Loucy (cell line): ENCODE measurements at regions not wholly inside any gene's neighbourhood (a gene's known extent, or its start where the extent isn't known, plus 50 kb on each side); places are given as distances from the start of the nearest gene placed in this dataset.

Experiments used
- EZH2phosphoT487 ChIP-seq: fragments of 200-600 bp; IDR thresholded peaks from 2 replicates; pipeline ENCODE4 v1.6.1; 2018; ENCODE audit warnings: antibody characterized with exemption, mild to moderate bottlenecking, moderate library complexity, borderline replicate concordance
- TF ChIP-seq, protein P1 (sequence below): fragments of 200-600 bp; sonication (generic); conservative IDR thresholded peaks from 2 replicates; pipeline ENCODE4 v1.5.1; 2014; ENCODE audit warnings: mild to moderate bottlenecking, antibody characterized with exemption, low read length

DNA sequence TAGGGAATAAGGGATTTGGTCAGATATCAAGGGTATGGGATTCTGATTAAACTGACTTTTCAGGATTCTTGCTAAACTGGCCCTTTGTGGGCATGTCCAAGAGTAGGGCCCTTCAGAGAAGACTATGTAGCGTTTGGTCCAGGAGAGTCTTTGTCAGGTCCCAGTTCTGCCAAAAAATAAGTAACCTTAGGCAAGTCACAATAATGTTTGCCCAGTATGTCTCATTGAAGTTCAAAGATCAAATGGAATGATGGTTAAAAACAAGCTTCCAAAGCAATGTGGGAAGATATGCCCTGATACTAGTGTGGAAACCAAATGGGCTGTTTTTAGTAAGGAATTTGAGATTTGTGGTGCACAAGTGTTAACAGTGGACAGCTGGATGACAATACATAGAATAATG, 454.4 kb downstream of the WDR72 start:
- TF ChIP-seq, protein P1, sequence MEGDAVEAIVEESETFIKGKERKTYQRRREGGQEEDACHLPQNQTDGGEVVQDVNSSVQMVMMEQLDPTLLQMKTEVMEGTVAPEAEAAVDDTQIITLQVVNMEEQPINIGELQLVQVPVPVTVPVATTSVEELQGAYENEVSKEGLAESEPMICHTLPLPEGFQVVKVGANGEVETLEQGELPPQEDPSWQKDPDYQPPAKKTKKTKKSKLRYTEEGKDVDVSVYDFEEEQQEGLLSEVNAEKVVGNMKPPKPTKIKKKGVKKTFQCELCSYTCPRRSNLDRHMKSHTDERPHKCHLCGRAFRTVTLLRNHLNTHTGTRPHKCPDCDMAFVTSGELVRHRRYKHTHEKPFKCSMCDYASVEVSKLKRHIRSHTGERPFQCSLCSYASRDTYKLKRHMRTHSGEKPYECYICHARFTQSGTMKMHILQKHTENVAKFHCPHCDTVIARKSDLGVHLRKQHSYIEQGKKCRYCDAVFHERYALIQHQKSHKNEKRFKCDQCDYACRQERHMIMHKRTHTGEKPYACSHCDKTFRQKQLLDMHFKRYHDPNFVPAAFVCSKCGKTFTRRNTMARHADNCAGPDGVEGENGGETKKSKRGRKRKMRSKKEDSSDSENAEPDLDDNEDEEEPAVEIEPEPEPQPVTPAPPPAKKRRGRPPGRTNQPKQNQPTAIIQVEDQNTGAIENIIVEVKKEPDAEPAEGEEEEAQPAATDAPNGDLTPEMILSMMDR: no peak
- no peak for TF ChIP-seq EZH2phosphoT487
